Neutrophil (primary cell): ENCODE measurements at regions not wholly inside any gene's neighbourhood (a gene's known extent, or its start where the extent isn't known, plus 50 kb on each side); places are given as distances from the start of the nearest gene placed in this dataset.

ENCODE experiments used
- H3K27ac ChIP-seq: fragments of 200-600 bp; sonication (generic); 2 replicates; pipeline ENCODE4 v1.5.1; 2016; ENCODE audit warnings: mild to moderate bottlenecking, moderate library complexity
- H3K27me3 ChIP-seq: fragments of 200-600 bp; sonication (generic); 2 replicates; pipeline ENCODE4 v1.6.0; 2016; ENCODE audit warnings: mild to moderate bottlenecking
- H3K36me3 ChIP-seq: fragments of 200-600 bp; sonication (generic); 2 replicates; pipeline ENCODE4 v1.5.1; 2017
- H3K4me1 ChIP-seq, 2 experiments: fragments of 200-600 bp in 1 of 2; sonication (generic) in 1 of 2; 1 replicate in 1 of 2; 2 replicates in 1 of 2; pipeline versions ENCODE4 v1.5.1 to v1.6.1; 2013 to 2016; ENCODE audit warnings: low read depth in 1 of 2, low read length in 1 of 2, mild to moderate bottlenecking in 1 of 2, moderate library complexity in 1 of 2; ENCODE audit not compliant: control insufficient read depth in 1 of 2, insufficient read depth in 1 of 2
- H3K4me3 ChIP-seq, 2 experiments: fragments of 200-600 bp in 1 of 2; sonication (generic) in 1 of 2; 1 replicate in 1 of 2; 2 replicates in 1 of 2; pipeline ENCODE4 v1.5.1; 2013 to 2016; ENCODE audit warnings: low read depth in 1 of 2, low read length in 1 of 2, mild to moderate bottlenecking in 1 of 2, moderate library complexity in 1 of 2
- H3K9me3 ChIP-seq: fragments of 200-600 bp; sonication (generic); 2 replicates; pipeline ENCODE4 v1.5.1; 2016
- CTCF ChIP-seq: fragments of 200-600 bp; sonication (generic); IDR thresholded peaks from 2 replicates; pipeline ENCODE4 v1.5.1; 2016; ENCODE audit warnings: antibody characterized with exemption

GRCh38 chr9:99475401-99476065 is 253.5 kb downstream of the SEC61B start:
- H3K9me3 ChIP-seq, result no peaks in the 10 kb centered on the region
- H3K36me3 ChIP-seq, result no peaks in the 10 kb centered on the region
- TF ChIP-seq CTCF, result no peak
- H3K4me3 ChIP-seq, result no peak overlapping the region
- no peaks in the 10 kb centered on the region for H3K27me3 ChIP-seq
- H3K4me1 ChIP-seq, result no peaks in the 10 kb centered on the region
- H3K27ac ChIP-seq, result no peak overlapping the region

DNA sequence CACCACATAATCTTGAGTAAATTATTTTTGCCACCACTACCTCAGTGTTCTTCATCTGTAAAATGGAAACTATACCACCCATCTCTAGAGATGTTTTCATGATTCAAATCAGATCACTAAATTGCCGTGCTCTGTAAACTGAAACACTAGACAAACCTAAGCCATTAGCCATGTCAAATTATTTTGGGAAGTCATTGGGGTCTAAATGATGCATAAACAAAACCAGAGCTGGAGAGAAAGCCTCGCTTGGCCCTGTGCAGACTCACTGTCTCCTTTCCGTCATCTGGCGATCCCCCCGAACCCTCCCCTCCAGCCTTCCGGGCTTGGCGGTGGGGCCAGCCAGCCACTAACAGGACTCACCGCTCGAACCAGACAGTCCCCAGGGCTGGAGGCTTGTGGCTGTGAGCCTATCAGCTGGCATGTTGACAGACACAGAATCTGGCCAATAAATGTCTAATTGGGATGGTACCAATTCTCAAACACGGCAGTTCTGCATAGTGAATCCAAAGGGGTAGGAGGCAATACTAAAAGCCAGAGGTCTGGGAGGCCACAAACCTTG is 256.5 kb downstream of the SEC61B start:
- no peak overlapping the region for H3K27ac ChIP-seq
- no peaks in the 10 kb centered on the region for H3K36me3 ChIP-seq
- no peaks in the 10 kb centered on the region for H3K9me3 ChIP-seq
- H3K4me3 ChIP-seq, result no peak overlapping the region
- no peak for TF ChIP-seq CTCF
- H3K4me1 ChIP-seq, result no peaks in the 10 kb centered on the region
- H3K27me3 ChIP-seq, result no peaks in the 10 kb centered on the region

- no peaks in the 10 kb centered on the region for H3K36me3 ChIP-seq
- H3K4me1 ChIP-seq, result no peaks in the 10 kb centered on the region
- H3K27ac ChIP-seq, result no peak overlapping the region
- no peaks in the 10 kb centered on the region for H3K9me3 ChIP-seq
- no peaks in the 10 kb centered on the region for H3K27me3 ChIP-seq
- H3K4me3 ChIP-seq, result no peak overlapping the region
- TF ChIP-seq CTCF, result no peak
These were observed 257.8 kb downstream of the SEC61B start for GRCh38 chr9:99479929-99480328.

- Histone ChIP-seq H3K9me3 (no peaks in the 10 kb centered on the region), H3K27me3 (no peaks in the 10 kb centered on the region), H3K4me3 (no peak overlapping the region), H3K36me3 (no peaks in the 10 kb centered on the region), H3K27ac (no peak overlapping the region), H3K4me1 (no peaks in the 10 kb centered on the region)
- no peak for TF ChIP-seq CTCF
These were observed 263.4 kb downstream of the SEC61B start for GRCh38 chr9:99485459-99485858.

- no peak overlapping the region for H3K27ac ChIP-seq
- no peak for TF ChIP-seq CTCF
These were observed 264.6 kb downstream of the SEC61B start for GRCh38 chr9:99486684-99487083.

More at GRCh38 chr9:99486684-99487083, 264.6 kb downstream of the SEC61B start:
- Histone ChIP-seq H3K4me1 (no peaks in the 10 kb centered on the region), H3K9me3 (no peaks in the 10 kb centered on the region), H3K27me3 (no peaks in the 10 kb centered on the region), H3K36me3 (no peaks in the 10 kb centered on the region), H3K4me3 (no peak overlapping the region)
